GM18507 (cell line): ENCODE measurements at regions not wholly inside any gene's neighbourhood (a gene's known extent, or its start where the extent isn't known, plus 50 kb on each side); places are given as distances from the start of the nearest gene placed in this dataset.

Experiments used
- DNase-seq: peaks from one replicate; pipeline ENCODE4 v3.0.0; 2011; ENCODE audit warnings: low read depth; ENCODE audit not compliant: insufficient read length; ENCODE audit errors: extremely low spot score
- FAIRE-seq: peaks from 2 replicates; lab custom pipeline; 2011; peaks lifted over from hg19 to GRCh38; lab: Jason Lieb, UNC

GRCh38 chr2:2639251-2640139 is 308.4 kb upstream of the MYT1L start:
- FAIRE-seq: no peak
- no peak for DNase-seq

- DNase-seq: no peak
- FAIRE-seq: no peak
Measured at GRCh38 chr2:2638547-2639220, 307.6 kb upstream of the MYT1L start.

GRCh38 chr2:2636813-2637212 is 305.7 kb upstream of the MYT1L start:
- DNase-seq (no peak), FAIRE-seq (no peak)

GRCh38 chr2:2635025-2635528 is 304.0 kb upstream of the MYT1L start:
- DNase-seq: no peak
- no peak for FAIRE-seq

GRCh38 chr2:2633017-2633416 is 301.9 kb upstream of the MYT1L start:
- FAIRE-seq: no peak
- no peak for DNase-seq

GRCh38 chr2:2623939-2624338 is 292.9 kb upstream of the MYT1L start:
- FAIRE-seq (no peak), DNase-seq (no peak)

GRCh38 chr2:2621855-2622254 is 290.8 kb upstream of the MYT1L start:
- no peak for DNase-seq
- FAIRE-seq: no peak

GRCh38 chr2:2620604-2621003 is 289.5 kb upstream of the MYT1L start:
- FAIRE-seq (no peak), DNase-seq (no peak)

GRCh38 chr2:2619995-2620394 is 288.9 kb upstream of the MYT1L start:
- no peak for DNase-seq
- no peak for FAIRE-seq

GRCh38 chr2:2614452-2614851 is 283.4 kb upstream of the MYT1L start:
- FAIRE-seq: no peak
- DNase-seq: no peak

GRCh38 chr2:2613279-2614199 is 282.5 kb upstream of the MYT1L start:
- peak; percentile 63 for FAIRE-seq
- DNase-seq: peak; percentile 43

- no peak for FAIRE-seq
Measured at GRCh38 chr2:2610751-2611150, 279.7 kb upstream of the MYT1L start.

GRCh38 chr2:2600366-2600765 is 269.3 kb upstream of the MYT1L start:
- DNase-seq: no peak
- FAIRE-seq: no peak

More at GRCh38 chr2:2610751-2611150, 279.7 kb upstream of the MYT1L start:
- no peak for DNase-seq

- FAIRE-seq: no peak
- no peak for DNase-seq
Measured at GRCh38 chr2:2599441-2599840, 268.4 kb upstream of the MYT1L start.

- FAIRE-seq: no peak
Measured at GRCh38 chr2:2597712-2598111, 266.6 kb upstream of the MYT1L start.

GRCh38 chr2:2591542-2591940 is 260.5 kb upstream of the MYT1L start:
- DNase-seq (no peak), FAIRE-seq (no peak)

More at GRCh38 chr2:2597712-2598111, 266.6 kb upstream of the MYT1L start:
- no peak for DNase-seq

GRCh38 chr2:2590841-2591541 is 259.9 kb upstream of the MYT1L start:
- DNase-seq (no peak), FAIRE-seq (no peak)

- FAIRE-seq: no peak
- DNase-seq: no peak
Measured at GRCh38 chr2:2590141-2590540, 259.1 kb upstream of the MYT1L start.

- no peak for FAIRE-seq
Measured at GRCh38 chr2:2588777-2589176, 257.7 kb upstream of the MYT1L start.

More at GRCh38 chr2:2588777-2589176, 257.7 kb upstream of the MYT1L start:
- no peak for DNase-seq
